OCI-LY1 (cell line): ENCODE measurements at regions not wholly inside any gene's neighbourhood (a gene's known extent, or its start where the extent isn't known, plus 50 kb on each side); places are given as distances from the start of the nearest gene placed in this dataset.

Experiments used
- EZH2 ChIP-seq: fragments of 200-600 bp; sonication (generic), shearing (Covaris generic); IDR thresholded peaks from 2 replicates; pipeline ENCODE4 v1.8.0; 2017; ENCODE audit warnings: borderline replicate concordance, mixed run types, mild to moderate bottlenecking, antibody characterized with exemption, low read length, moderate library complexity, mixed read lengths
- TF ChIP-seq, protein P1 (sequence below): fragments of 200-600 bp; sonication (generic), shearing (Covaris generic); IDR thresholded peaks from 2 replicates; pipeline ENCODE4 v1.5.1; 2017; ENCODE audit warnings: mild to moderate bottlenecking, antibody characterized with exemption, low read length, moderate library complexity, mixed read lengths

DNA sequence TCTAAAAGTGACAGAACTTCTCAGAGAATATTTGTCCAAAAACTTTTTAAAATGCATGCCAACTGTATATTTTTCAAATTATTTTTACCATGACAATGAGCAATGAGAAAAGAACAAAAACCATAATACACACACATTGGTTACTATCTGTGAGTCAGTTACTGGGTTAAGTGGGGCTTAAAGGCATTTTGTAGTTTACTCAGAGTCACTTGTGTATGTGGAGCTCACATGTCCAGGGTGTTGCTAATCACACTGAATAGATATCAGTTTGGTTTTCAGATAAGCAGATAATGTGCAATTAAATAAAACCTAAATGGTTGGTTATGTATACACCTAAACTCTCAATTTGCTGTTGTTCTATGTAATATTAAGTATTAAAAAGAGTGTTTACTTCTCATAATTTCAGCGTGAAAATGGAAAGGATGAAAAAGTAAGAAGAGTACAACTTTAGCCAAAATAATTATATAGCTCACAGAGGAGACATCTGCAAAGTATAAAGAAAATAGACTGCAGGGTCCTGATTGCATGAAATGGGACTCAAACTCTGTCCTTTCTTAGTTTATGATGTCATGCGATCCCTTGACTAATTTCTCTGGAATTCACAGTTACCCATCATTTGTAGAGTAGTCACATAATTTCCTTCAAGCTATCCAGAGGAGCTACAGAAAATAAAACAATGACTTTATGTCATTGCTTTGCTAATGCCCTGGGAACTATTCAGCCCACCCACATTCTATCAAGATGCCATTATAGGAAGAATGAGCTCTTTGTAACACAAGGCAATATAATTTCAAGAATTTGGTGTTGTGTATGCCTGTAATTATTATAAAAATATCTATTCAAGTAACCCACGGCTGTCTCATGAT, 388.0 kb upstream of the ZNF608 start:
- TF ChIP-seq, protein P1, sequence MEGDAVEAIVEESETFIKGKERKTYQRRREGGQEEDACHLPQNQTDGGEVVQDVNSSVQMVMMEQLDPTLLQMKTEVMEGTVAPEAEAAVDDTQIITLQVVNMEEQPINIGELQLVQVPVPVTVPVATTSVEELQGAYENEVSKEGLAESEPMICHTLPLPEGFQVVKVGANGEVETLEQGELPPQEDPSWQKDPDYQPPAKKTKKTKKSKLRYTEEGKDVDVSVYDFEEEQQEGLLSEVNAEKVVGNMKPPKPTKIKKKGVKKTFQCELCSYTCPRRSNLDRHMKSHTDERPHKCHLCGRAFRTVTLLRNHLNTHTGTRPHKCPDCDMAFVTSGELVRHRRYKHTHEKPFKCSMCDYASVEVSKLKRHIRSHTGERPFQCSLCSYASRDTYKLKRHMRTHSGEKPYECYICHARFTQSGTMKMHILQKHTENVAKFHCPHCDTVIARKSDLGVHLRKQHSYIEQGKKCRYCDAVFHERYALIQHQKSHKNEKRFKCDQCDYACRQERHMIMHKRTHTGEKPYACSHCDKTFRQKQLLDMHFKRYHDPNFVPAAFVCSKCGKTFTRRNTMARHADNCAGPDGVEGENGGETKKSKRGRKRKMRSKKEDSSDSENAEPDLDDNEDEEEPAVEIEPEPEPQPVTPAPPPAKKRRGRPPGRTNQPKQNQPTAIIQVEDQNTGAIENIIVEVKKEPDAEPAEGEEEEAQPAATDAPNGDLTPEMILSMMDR: no peak
- no peak for TF ChIP-seq EZH2
